Left ventricle myocardium inferior (tissue), 1 donor: ENCODE measurements at regions not wholly inside any gene's neighbourhood (a gene's known extent, or its start where the extent isn't known, plus 50 kb on each side); places are given as distances from the start of the nearest gene placed in this dataset.
"Not testable (repeated sequence)": the region's sequence is repeated elsewhere in the genome, so short reads cannot be mapped to it uniquely, and the experiment has no call there.

ENCODE experiments used
- DNase-seq: peaks from one replicate; pipeline ENCODE4 v3.0.0-alpha.2; 2020
- H3K27ac ChIP-seq: fragments of 200-600 bp; replicated peaks from 2 replicates; pipeline ENCODE4 v1.8.0; 2021
- H3K27me3 ChIP-seq: fragments of 200-600 bp; 2 replicates; pipeline ENCODE4 v1.8.0; 2021; ENCODE audit warnings: low read depth
- H3K36me3 ChIP-seq: fragments of 200-600 bp; 2 replicates; pipeline ENCODE4 v1.8.0; 2021
- H3K4me1 ChIP-seq: fragments of 200-600 bp; 2 replicates; pipeline ENCODE4 v1.8.0; 2021
- H3K4me3 ChIP-seq: fragments of 200-600 bp; 2 replicates; pipeline ENCODE4 v1.8.0; 2021; ENCODE audit warnings: mild to moderate bottlenecking, moderate library complexity
- H3K9me3 ChIP-seq: fragments of 200-600 bp; replicated peaks from 2 replicates; pipeline ENCODE4 v1.8.0; 2021
- intact Hi-C: fragments of 100-400 bp; cut with micrococcal nuclease; formaldehyde crosslinking; loops from one replicate; pipeline ENCODE4 v1.11.0; 2022
- TF ChIP-seq, protein P1 (sequence below): fragments of 200-600 bp; IDR thresholded peaks from 2 replicates; pipeline ENCODE4 v1.8.0; 2021; ENCODE audit warnings: antibody characterized with exemption, mild to moderate bottlenecking, borderline replicate concordance
- donor health status: DM: no; HTN: yes; CAD: no; lungs with severe emphysema.

- H3K4me1 ChIP-seq = no peaks in the 10 kb centered on the region
- H3K27ac ChIP-seq = no peak overlapping the region
- intact Hi-C loops = no loop called here
- TF ChIP-seq, protein P1, sequence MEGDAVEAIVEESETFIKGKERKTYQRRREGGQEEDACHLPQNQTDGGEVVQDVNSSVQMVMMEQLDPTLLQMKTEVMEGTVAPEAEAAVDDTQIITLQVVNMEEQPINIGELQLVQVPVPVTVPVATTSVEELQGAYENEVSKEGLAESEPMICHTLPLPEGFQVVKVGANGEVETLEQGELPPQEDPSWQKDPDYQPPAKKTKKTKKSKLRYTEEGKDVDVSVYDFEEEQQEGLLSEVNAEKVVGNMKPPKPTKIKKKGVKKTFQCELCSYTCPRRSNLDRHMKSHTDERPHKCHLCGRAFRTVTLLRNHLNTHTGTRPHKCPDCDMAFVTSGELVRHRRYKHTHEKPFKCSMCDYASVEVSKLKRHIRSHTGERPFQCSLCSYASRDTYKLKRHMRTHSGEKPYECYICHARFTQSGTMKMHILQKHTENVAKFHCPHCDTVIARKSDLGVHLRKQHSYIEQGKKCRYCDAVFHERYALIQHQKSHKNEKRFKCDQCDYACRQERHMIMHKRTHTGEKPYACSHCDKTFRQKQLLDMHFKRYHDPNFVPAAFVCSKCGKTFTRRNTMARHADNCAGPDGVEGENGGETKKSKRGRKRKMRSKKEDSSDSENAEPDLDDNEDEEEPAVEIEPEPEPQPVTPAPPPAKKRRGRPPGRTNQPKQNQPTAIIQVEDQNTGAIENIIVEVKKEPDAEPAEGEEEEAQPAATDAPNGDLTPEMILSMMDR = no peak
- H3K9me3 ChIP-seq = no peaks in the 10 kb centered on the region
- no peak overlapping the region for H3K4me3 ChIP-seq
- no peaks in the 10 kb centered on the region for H3K36me3 ChIP-seq
- no peak for DNase-seq
- peaks cover 94% of the 10 kb centered on the region for H3K27me3 ChIP-seq
These were observed 85.6 kb downstream of the OLFM1 start for GRCh38 chr9:135173066-135173465.

- no peak for DNase-seq
- Histone ChIP-seq H3K36me3 (no peaks in the 10 kb centered on the region), H3K4me3 (no peak overlapping the region), H3K4me1 (no peaks in the 10 kb centered on the region), H3K9me3 (no peaks in the 10 kb centered on the region), H3K27me3 (peaks cover 93% of the 10 kb centered on the region), H3K27ac (no peak overlapping the region)
- intact Hi-C loops = no loop called here
- TF ChIP-seq, protein P1 = no peak
These were observed 86.8 kb downstream of the OLFM1 start for GRCh38 chr9:135174248-135174647.

DNA sequence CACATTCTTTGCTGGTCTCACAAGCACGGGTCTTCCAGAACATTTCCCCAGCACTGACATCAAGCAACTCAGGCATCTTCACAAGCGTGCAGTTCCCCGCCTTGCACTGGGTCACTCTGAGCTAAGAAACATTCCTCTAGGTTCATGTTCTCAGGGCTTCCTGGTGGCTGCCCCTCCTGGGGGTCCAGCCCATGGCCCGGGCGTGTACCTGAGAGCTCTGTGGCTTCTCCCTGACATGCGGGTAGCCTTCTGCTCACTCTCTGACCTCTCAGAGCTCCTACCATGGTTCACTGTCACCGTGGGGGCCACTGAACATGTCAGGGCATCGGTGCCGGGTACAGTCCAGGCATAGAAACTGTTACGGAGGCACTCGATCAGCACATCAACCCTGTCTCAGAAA, 87.5 kb downstream of the OLFM1 start:
- Histone ChIP-seq H3K27ac (no peak overlapping the region), H3K4me1 (no peaks in the 10 kb centered on the region), H3K9me3 (no peaks in the 10 kb centered on the region), H3K4me3 (no peak overlapping the region), H3K36me3 (no peaks in the 10 kb centered on the region), H3K27me3 (peaks cover 93% of the 10 kb centered on the region)
- intact Hi-C loops = no loop called here
- TF ChIP-seq, protein P1 = no peak
- DNase-seq = no peak

DNA sequence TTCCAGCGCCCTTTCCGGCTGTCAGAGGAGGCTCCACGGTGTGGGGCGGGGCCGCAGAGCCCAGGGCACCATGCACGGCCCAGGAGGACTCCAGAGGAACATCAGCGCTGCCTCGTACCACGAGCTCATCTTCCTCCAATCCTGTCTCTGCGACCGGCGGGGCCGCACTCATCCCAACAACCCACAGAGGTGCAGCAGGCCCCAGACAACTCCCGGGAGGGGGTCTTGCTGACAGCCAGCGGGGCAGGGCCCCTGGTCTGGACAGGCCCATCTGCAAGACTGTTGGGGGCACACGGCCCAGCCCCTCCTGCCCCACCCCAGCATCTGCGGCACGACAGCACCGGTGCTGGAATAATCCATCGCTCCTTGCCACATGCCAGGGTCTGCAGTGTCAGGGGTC, 88.8 kb downstream of the OLFM1 start:
- H3K36me3 ChIP-seq = no peaks in the 10 kb centered on the region
- DNase-seq = no peak
- H3K9me3 ChIP-seq = no peaks in the 10 kb centered on the region
- peaks cover 91% of the 10 kb centered on the region for H3K27me3 ChIP-seq
- no peak overlapping the region for H3K4me3 ChIP-seq
- TF ChIP-seq, protein P1 = no peak
- no peaks in the 10 kb centered on the region for H3K4me1 ChIP-seq
- intact Hi-C loops = no loop called here
- no peak overlapping the region for H3K27ac ChIP-seq

- H3K27ac ChIP-seq, H3K4me1 ChIP-seq, intact Hi-C loops, DNase-seq, H3K36me3 ChIP-seq, H3K9me3 ChIP-seq, H3K4me3 ChIP-seq: not testable (repeated sequence)
- peaks cover 91% of the 10 kb centered on the region for H3K27me3 ChIP-seq
These were observed 90.1 kb downstream of the OLFM1 start for GRCh38 chr9:135177562-135177961.

DNA sequence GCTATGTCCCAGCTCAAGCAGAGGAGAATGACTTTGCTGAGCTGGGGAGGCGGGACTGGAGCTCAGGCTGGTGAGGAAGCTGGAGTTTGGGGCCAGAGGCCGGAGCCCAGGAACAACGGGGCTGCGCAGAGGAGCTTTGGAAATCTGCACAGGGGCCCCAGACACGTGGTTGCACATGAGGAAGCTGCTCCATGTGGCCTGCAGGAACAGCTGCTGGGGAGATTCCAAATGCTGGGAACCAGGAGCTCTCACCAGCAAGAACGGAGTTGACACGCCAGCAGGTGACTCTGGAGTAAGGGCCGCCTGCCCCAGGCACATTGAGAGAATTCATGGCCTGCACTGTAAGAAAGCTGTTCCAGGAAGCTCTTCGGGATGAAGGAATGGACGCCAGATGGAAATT, 91.0 kb downstream of the OLFM1 start:
- H3K4me1 ChIP-seq = no peaks in the 10 kb centered on the region
- H3K27me3 ChIP-seq = peaks cover 92% of the 10 kb centered on the region
- no peak overlapping the region for H3K27ac ChIP-seq
- TF ChIP-seq, protein P1 = no peak
- H3K4me3 ChIP-seq = no peak overlapping the region
- intact Hi-C loops = no loop called here
- no peak for DNase-seq
- H3K36me3 ChIP-seq = no peaks in the 10 kb centered on the region
- H3K9me3 ChIP-seq = no peaks in the 10 kb centered on the region
